Transverse colon (tissue), 4 donors: ENCODE measurements at regions not wholly inside any gene's neighbourhood (a gene's known extent, or its start where the extent isn't known, plus 50 kb on each side); places are given as distances from the start of the nearest gene placed in this dataset.

ENCODE experiments used
- DNase-seq: peaks from one replicate; pipeline ENCODE4 v3.0.0-alpha.2; 2019
- H3K27ac ChIP-seq, 4 donors: fragments of 200-600 bp; sonication (generic); 2 replicates each; pipeline ENCODE4 v1.5.1; 2016 to 2018; ENCODE audit warnings: inconsistent platforms in 4 of 4
- H3K27me3 ChIP-seq: fragments of 200-600 bp; sonication (generic); 2 replicates; pipeline ENCODE4 v1.5.1; 2017; ENCODE audit warnings: inconsistent platforms
- H3K36me3 ChIP-seq, 4 donors: fragments of 200-600 bp; sonication (generic); 2 replicates each; pipeline ENCODE4 v1.5.1; 2017 to 2019; ENCODE audit warnings: inconsistent platforms in 4 of 4
- H3K4me1 ChIP-seq, 4 donors: fragments of 200-600 bp; sonication (generic); 2 replicates each; pipeline ENCODE4 v1.5.1; 2017 to 2020; ENCODE audit warnings: inconsistent platforms in 4 of 4
- H3K4me3 ChIP-seq, 4 donors: fragments of 200-600 bp; sonication (generic); 1 replicate in 1 of 4; 2 replicates in 3 of 4; pipeline versions ENCODE4 v1.5.1 to v1.6.1; 2017 to 2019; ENCODE audit warnings: inconsistent platforms in 4 of 4
- H3K9me3 ChIP-seq, 2 donors: fragments of 200-600 bp; sonication (generic); 2 replicates each; pipeline ENCODE4 v1.5.1; 2017 to 2019; ENCODE audit warnings: inconsistent platforms in 2 of 2
- CTCF ChIP-seq, 5 experiments: fragments of 200-600 bp in 3 of 5; fragments of 450-650 bp in 2 of 5; sonication (generic) in 3 of 5; IDR thresholded peaks; 1 replicate in 2 of 5; 2 replicates in 3 of 5; pipeline ENCODE4 v1.5.1; 2016 to 2017; ENCODE audit warnings: antibody characterized with exemption in 5 of 5, inconsistent platforms in 3 of 5, mild to moderate bottlenecking in 2 of 5, moderate library complexity in 1 of 5
- EP300 ChIP-seq: sonication (generic); formaldehyde crosslinking; IDR thresholded peaks from one replicate; pipeline ENCODE4 v1.6.1; 2017; ENCODE audit warnings: antibody characterized with exemption, low read depth
- POLR2A ChIP-seq: fragments of 450-650 bp; IDR thresholded peaks from one replicate; pipeline ENCODE4 v1.6.1; 2016; ENCODE audit warnings: antibody characterized with exemption, mild to moderate bottlenecking, moderate library complexity
- POLR2AphosphoS5 ChIP-seq, 3 donors: sonication (generic); formaldehyde crosslinking; IDR thresholded peaks; one replicate each; pipeline ENCODE4 v1.6.1; 2016; ENCODE audit warnings: antibody characterized with exemption in 3 of 3
- WGBS, 2 donors: methylation state at CpG; one replicate each; pipeline ENCODE4 v1.1.5; 2018; ENCODE audit warnings: low coverage in 1 of 2; 5-methylcytosine and 5-hydroxymethylcytosine counted together
- in situ Hi-C, 4 donors: fragments of 200-750 bp; cut with MboI; loops; one replicate each; pipeline versions ENCODE4 v1.15.0 to v1.15.1; 2017; ENCODE audit warnings: low sequenced_read_pairs in 3 of 4, low pct_ligation_motif_present in 1 of 4, low pct_unique_long_range_greater_than_20kb in 1 of 4
- intact Hi-C: fragments of 100-400 bp; cut with DNase I; formaldehyde crosslinking; loops from one replicate; pipeline ENCODE4 v1.15.1; 2023; ENCODE audit warnings: low total_unique reads

- intact Hi-C loops (no loop called here), in situ Hi-C loops (no loop called here)
- H3K4me3 ChIP-seq, result no peak overlapping the region
- DNase-seq, result no peak
- 88 to 94% methylated on average over 2 of the region's 2 CpGs for WGBS, 2 donors
- no peaks in the 10 kb centered on the region for H3K9me3 ChIP-seq
- no peak overlapping the region for H3K27ac ChIP-seq
- no peaks in the 10 kb centered on the region for H3K36me3 ChIP-seq
- no peaks in the 10 kb centered on the region for H3K27me3 ChIP-seq
- TF ChIP-seq EP300 (no peak), CTCF (IDR thresholded peaks at IDR 0.05) (no peak), POLR2A (no peak), POLR2AphosphoS5 (IDR thresholded peaks at IDR 0.05) (no peak)
- no peaks in the 10 kb centered on the region for H3K4me1 ChIP-seq
Measured at GRCh38 chr2:147683380-147683779, 161.4 kb upstream of the ACVR2A start.

GRCh38 chr2:147681093-147681492 lies 163.7 kb upstream of the ACVR2A start:
- TF ChIP-seq EP300 (no peak), POLR2A (no peak), CTCF (IDR thresholded peaks at IDR 0.05) (no peak)
- Histone ChIP-seq H3K27me3 (no peaks in the 10 kb centered on the region), H3K4me3 (no peak overlapping the region), H3K36me3 (no peaks in the 10 kb centered on the region), H3K9me3 (no peaks in the 10 kb centered on the region), H3K27ac (no peak overlapping the region), H3K4me1 (no peaks in the 10 kb centered on the region)
- no peak for DNase-seq
- intact Hi-C loops, result no loop called here
- in situ Hi-C loops, result no loop called here

GRCh38 chr2:147679955-147680531 lies 164.8 kb upstream of the ACVR2A start:
- Histone ChIP-seq H3K36me3 (no peaks in the 10 kb centered on the region), H3K27ac (no peak overlapping the region), H3K9me3 (no peaks in the 10 kb centered on the region), H3K4me1 (no peaks in the 10 kb centered on the region), H3K4me3 (no peak overlapping the region), H3K27me3 (no peaks in the 10 kb centered on the region)
- in situ Hi-C loops (no loop called here), intact Hi-C loops (no loop called here)
- TF ChIP-seq EP300 (no peak), POLR2A (no peak), CTCF (IDR thresholded peaks at IDR 0.05) (no peak), POLR2AphosphoS5 (IDR thresholded peaks at IDR 0.05) (no peak)
- DNase-seq, result no peak
- 60 to 78% methylated on average over 1 to 6 of the region's 6 CpGs for WGBS, 2 donors

GRCh38 chr2:147679191-147679954 lies 165.5 kb upstream of the ACVR2A start:
- no peak for DNase-seq
- Histone ChIP-seq H3K4me1 (no peaks in the 10 kb centered on the region), H3K9me3 (no peaks in the 10 kb centered on the region), H3K27me3 (no peaks in the 10 kb centered on the region), H3K27ac (no peak overlapping the region), H3K4me3 (no peak overlapping the region), H3K36me3 (no peaks in the 10 kb centered on the region)
- intact Hi-C loops (no loop called here), in situ Hi-C loops (no loop called here)
- WGBS, 2 donors, result 67 to 68% methylated on average over 3 of the region's 3 CpGs
- TF ChIP-seq POLR2AphosphoS5 (IDR thresholded peaks at IDR 0.05) (no peak), POLR2A (no peak), EP300 (no peak), CTCF (IDR thresholded peaks at IDR 0.05) (no peak)
